ENCODE measurements at regions not wholly inside any gene's neighbourhood (a gene's known extent, or its start where the extent isn't known, plus 50 kb on each side); places are given as distances from the start of the nearest gene placed in this dataset.

DNA sequence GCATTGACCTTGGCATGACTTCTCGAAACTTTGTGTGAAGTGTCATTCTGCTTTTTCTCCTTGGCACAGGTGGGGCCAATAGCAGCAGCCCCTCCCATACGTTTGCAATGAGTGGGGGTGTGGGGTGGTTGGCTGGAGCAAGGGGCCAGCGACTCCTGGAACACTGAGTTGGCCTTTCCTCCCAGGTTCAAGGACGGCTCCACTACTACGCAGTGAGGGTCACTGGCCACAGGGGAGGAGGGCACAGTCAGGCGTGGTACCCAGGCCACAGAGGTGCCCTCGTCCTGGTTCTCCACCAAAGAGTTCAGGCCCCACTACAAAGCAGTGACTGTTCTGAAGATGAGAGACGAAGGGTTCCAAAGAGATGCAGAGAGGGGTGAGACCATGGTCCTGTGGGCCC lies 70.6 kb upstream of the OTOS start:
- no peaks in the 10 kb centered on the region for H3K4me1 ChIP-seq (ENCODE audit: control insufficient read depth, low read length)
- no peaks in the 10 kb centered on the region for H3K79me2 ChIP-seq (ENCODE audit: control insufficient read depth, low read length)
- H3K9me2 ChIP-seq (replicated peaks; ENCODE audit: control insufficient read depth, low read length) = no peaks in the 10 kb centered on the region
- H3K27ac ChIP-seq (ENCODE audit: low read depth, low read length) = no peak overlapping the region
- no peaks in the 10 kb centered on the region for H4K20me1 ChIP-seq (ENCODE audit: control insufficient read depth, insufficient read depth, low read depth, low read length)
- no peak overlapping the region for H3K4me2 ChIP-seq (ENCODE audit: low read length)
- H3F3A ChIP-seq (ENCODE audit: control insufficient read depth, insufficient read depth) = no peaks in the 10 kb centered on the region
- H3K4me3 ChIP-seq (ENCODE audit: low read length) = no peak overlapping the region
- no peaks in the 10 kb centered on the region for H3K9me3 ChIP-seq (ENCODE audit: control insufficient read depth, insufficient read depth, low read length)
- TF ChIP-seq, protein P1, sequence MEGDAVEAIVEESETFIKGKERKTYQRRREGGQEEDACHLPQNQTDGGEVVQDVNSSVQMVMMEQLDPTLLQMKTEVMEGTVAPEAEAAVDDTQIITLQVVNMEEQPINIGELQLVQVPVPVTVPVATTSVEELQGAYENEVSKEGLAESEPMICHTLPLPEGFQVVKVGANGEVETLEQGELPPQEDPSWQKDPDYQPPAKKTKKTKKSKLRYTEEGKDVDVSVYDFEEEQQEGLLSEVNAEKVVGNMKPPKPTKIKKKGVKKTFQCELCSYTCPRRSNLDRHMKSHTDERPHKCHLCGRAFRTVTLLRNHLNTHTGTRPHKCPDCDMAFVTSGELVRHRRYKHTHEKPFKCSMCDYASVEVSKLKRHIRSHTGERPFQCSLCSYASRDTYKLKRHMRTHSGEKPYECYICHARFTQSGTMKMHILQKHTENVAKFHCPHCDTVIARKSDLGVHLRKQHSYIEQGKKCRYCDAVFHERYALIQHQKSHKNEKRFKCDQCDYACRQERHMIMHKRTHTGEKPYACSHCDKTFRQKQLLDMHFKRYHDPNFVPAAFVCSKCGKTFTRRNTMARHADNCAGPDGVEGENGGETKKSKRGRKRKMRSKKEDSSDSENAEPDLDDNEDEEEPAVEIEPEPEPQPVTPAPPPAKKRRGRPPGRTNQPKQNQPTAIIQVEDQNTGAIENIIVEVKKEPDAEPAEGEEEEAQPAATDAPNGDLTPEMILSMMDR (IDR thresholded peaks at IDR 0.05; ENCODE audit: low read depth, low read length, poor library complexity, severe bottlenecking) = no peak
- TF ChIP-seq EZH2phosphoT487 (IDR thresholded peaks at IDR 0.05; ENCODE audit: borderline replicate concordance, low read length) = no peak
- H3K36me3 ChIP-seq (ENCODE audit: control insufficient read depth, low read length) = no peaks in the 10 kb centered on the region
- H3K27me3 ChIP-seq (ENCODE audit: control insufficient read depth, low read length) = no peaks in the 10 kb centered on the region

DNA sequence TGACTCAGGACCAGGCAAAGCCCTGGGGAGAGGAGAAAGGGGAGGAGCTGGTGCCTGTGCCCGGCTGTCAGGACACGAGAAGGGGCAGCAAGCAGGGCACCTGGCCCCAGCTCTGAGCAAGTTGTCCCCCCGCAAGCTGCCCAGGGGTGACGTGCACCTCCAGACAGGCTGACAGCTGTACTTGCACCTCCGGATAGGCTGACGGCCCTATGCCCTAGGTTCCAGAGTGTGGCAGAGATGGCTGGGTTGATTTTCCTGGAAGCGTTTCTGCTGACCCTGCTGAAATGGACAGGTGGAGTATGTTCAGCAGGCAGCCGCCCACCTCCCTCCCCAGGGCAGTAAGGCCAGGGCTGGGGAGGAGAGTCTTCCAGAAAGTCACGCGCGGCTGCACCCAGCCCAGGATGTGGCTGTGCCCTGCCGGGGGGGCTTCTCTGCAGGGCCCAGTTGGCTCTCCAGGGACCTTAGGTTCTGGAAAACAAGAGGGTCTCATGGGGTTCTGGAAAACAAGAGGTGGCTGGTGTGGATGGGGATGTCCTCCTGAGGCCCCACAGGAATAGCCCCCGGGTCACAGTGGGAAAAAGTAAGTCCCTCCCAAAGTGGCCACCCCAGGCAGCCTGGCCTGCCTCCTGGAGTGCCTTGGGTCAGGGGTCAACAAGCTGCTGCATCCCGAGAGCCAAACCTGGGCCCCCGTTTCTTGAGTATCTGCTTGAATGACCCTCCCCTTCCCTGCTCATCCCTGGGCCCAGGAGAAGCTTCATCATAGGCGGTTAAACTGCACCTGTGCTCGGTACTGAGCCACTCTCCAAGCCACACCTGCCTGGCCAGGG lies 71.4 kb upstream of the OTOS start:
- Histone ChIP-seq H3K4me3 (ENCODE audit: low read length) (no peak overlapping the region), H3K4me2 (ENCODE audit: low read length) (no peak overlapping the region)

DNA sequence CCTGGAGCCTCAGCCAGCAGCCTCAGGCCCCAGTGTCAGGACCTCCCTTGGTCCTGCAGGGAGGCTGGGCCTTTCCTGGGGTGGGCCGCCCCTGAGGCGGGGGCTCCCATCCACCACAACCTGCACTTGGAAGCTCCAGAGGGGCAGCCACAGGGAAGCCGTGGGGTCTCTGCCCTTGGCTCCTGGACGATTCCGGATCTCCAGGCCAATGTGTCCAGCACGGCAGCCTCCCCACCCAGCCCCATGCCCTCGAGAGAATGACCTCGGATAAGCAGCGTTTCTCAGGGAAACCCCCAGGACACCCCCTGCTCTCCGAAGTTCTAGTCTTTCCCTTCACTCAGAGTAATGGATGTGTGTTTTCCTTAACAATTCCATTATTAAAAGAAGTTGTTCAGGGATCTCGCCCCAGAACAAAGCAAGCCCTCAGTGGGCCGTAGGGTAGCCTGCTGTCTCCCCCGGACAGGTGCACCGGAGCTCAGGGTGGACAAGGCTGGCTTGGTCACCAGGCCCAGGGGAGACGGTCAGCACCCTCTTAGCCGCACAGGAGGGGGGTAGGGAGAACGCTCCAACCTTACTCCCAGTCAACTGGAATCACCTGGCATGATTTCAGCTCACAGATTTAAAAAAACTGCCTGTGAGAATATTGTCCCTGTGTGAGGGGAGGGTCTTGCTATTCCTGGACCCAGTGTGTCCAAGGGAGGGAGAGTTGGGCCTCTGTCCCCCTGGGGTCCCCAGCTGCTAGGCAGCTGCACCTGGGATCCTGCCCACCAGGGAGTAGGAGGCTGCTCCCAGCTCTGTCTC lies 72.2 kb upstream of the OTOS start:
- H4K20me1 ChIP-seq (ENCODE audit: control insufficient read depth, insufficient read depth, low read depth, low read length) = no peaks in the 10 kb centered on the region
- H3K9me3 ChIP-seq (ENCODE audit: control insufficient read depth, insufficient read depth, low read length) = no peaks in the 10 kb centered on the region
- no peaks in the 10 kb centered on the region for H3K36me3 ChIP-seq (ENCODE audit: control insufficient read depth, low read length)
- no peaks in the 10 kb centered on the region for H3K27me3 ChIP-seq (ENCODE audit: control insufficient read depth, low read length)
- no peaks in the 10 kb centered on the region for H3K4me1 ChIP-seq (ENCODE audit: control insufficient read depth, low read length)
- no peaks in the 10 kb centered on the region for H3K9me2 ChIP-seq (replicated peaks; ENCODE audit: control insufficient read depth, low read length)
- TF ChIP-seq, protein P1 (IDR thresholded peaks at IDR 0.05; ENCODE audit: low read depth, low read length, poor library complexity, severe bottlenecking) = no peak
- no peak for TF ChIP-seq EZH2phosphoT487 (IDR thresholded peaks at IDR 0.05; ENCODE audit: borderline replicate concordance, low read length)
- H3K4me2 ChIP-seq (ENCODE audit: low read length) = no peak overlapping the region
- no peak overlapping the region for H3K27ac ChIP-seq (ENCODE audit: low read depth, low read length)
- H3K79me2 ChIP-seq (ENCODE audit: control insufficient read depth, low read length) = no peaks in the 10 kb centered on the region
- H3K4me3 ChIP-seq (ENCODE audit: low read length) = no peak overlapping the region
- no peaks in the 10 kb centered on the region for H3F3A ChIP-seq (ENCODE audit: control insufficient read depth, insufficient read depth)

More for the DNA sequence above, 71.4 kb upstream of the OTOS start:
- Histone ChIP-seq H3K9me3 (ENCODE audit: control insufficient read depth, insufficient read depth, low read length) (no peaks in the 10 kb centered on the region), H3K36me3 (ENCODE audit: control insufficient read depth, low read length) (no peaks in the 10 kb centered on the region), H4K20me1 (ENCODE audit: control insufficient read depth, insufficient read depth, low read depth, low read length) (no peaks in the 10 kb centered on the region), H3K27me3 (ENCODE audit: control insufficient read depth, low read length) (no peaks in the 10 kb centered on the region), H3K9me2 (replicated peaks; ENCODE audit: control insufficient read depth, low read length) (no peaks in the 10 kb centered on the region), H3K4me1 (ENCODE audit: control insufficient read depth, low read length) (no peaks in the 10 kb centered on the region), H3K27ac (ENCODE audit: low read depth, low read length) (no peak overlapping the region), H3K79me2 (ENCODE audit: control insufficient read depth, low read length) (no peaks in the 10 kb centered on the region), H3F3A (ENCODE audit: control insufficient read depth, insufficient read depth) (no peaks in the 10 kb centered on the region)
- TF ChIP-seq, protein P1 (IDR thresholded peaks at IDR 0.05; ENCODE audit: low read depth, low read length, poor library complexity, severe bottlenecking) = no peak
- TF ChIP-seq EZH2phosphoT487 (IDR thresholded peaks at IDR 0.05; ENCODE audit: borderline replicate concordance, low read length) = no peak

Data from DOHH2 (cell line).